LHCN-M2 (cell line): ENCODE measurements at regions not wholly inside any gene's neighbourhood (a gene's known extent, or its start where the extent isn't known, plus 50 kb on each side); places are given as distances from the start of the nearest gene placed in this dataset.
A peak's percentile ranks its signal among the peaks of the same experiment; 100 is the strongest.

ENCODE experiments used
- DNase-seq: peaks from one replicate; pipeline ENCODE4 v3.0.0-alpha.2; 2012; ENCODE audit warnings: low read depth

- DNase-seq, result no peak
These were observed 104.6 kb upstream of the HSD17B12 start for GRCh38 chr11:43575913-43576310.

DNA sequence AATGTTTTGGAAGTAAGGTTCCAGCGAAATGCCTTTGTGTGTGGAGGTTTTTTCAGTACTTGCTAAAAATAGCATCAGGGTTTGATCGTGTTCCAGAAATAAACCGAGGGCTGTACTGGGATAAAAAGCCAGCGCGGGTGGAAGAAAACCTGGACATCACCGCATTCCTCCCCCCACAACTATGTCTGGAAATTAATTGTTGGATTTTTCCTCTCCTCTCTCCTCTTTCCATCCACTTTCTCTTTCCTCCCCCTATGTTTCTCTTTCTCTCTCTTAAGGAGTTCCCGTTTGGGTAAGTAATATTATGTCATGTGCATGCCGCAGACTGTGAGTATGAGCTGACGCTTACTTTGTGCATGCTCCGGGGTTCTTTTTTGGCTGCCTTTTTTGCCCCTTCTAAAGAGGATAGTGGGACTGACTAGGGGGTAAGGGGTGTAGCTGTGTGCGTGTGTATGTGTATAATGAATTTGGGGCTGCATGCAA lies 104.2 kb upstream of the HSD17B12 start:
- no peak for DNase-seq

- peak; percentile 46 for DNase-seq
These were observed 103.6 kb upstream of the HSD17B12 start for GRCh38 chr11:43576803-43577521.

- DNase-seq, result no peak
These were observed 102.8 kb upstream of the HSD17B12 start for GRCh38 chr11:43577566-43578264.

DNA sequence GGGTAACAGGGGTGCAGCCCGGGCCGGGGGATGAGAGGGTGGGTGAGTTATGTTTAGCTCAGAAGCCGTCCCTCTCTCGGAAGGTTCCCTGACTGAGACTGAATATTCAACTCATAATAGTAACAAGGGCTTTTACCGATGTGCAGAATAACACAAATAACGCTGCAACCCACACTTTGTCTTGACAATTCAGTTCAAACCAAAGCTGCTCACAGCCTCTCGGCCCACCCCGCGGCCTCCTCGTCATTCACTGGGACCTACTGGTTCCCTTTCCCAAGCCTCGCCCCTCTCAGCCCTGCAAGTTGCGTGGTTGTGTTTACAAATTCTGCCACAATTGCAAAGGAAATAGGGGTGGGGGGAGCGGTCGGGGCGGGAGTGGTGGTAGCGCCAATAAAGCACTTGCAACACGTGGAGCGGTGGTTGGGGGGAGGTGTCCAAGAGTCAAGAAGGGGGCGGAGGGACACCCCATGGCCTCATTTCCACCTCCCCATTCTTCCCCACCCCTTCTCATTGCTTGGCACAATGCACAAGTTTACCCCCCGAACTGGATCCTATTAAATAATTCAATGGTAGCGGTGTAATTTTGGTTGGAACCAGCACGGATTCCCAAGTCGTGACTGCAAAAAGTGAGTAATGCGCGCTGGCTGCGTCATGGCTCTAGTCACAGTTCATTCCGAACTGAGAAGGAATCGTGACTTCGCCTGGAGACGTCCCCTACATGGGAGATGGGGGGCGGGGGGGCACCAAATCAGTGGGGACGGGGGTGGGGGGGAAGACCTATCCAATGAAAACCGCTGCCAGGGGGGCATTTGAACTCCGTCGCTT lies 102.0 kb upstream of the HSD17B12 start:
- no peak for DNase-seq

DNA sequence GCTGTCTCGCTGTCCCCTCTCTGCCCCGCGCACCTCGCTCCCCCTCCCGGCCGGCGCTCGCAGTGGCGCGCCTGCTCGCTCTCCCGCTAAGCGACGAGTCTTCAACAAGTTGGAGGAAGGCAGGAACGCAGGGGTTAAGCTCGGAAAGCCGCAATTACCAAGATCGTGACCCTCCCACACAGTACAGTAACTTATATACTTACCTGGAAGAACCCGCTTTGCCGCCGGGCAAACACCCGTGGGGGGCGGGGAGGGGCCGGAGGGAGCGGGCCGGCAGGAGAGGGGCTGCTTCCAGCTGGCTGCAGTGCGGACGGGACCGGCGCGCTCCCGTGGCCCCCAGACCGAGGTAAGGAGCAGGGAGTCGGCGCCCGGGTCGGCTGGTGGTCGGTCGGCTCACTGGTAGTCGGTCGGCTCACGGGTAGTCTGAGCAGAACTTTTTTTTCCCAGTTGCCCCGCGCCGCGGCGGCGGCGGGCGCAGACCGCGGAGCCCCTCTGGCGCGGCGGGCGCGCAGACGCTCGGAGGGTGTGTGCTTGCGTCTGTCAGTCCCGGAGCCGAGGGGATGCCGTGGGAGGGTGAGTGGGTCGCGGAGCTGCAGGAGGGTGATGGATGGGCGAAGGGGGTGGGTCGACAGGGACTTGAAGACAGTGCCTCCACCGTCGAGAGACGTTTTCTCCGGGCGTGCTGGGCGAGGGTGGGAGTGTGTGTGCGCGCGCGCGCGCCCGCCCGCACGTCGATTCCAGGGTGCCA lies 101.2 kb upstream of the HSD17B12 start:
- DNase-seq, result no peak

DNA sequence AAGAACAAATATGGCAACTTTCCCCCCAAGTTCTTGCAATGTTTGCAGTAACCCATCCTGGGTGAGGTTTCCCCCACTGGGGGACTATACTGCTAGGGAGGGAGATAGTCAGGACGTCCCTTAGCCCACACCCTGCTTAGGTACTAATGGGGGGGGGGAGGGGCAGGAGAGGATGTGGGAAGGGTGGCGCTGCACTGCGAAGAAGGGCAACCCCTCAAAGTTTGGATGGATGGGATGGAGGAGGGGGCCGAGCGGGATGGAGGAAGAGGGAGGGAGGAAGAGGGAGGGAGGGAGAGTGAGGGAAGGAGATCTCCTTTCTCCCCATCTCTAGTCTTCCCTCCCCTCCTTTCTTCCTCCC lies 100.6 kb upstream of the HSD17B12 start:
- DNase-seq, result no peak

- DNase-seq, result no peak
These were observed 99.7 kb upstream of the HSD17B12 start for GRCh38 chr11:43580735-43581369.

DNA sequence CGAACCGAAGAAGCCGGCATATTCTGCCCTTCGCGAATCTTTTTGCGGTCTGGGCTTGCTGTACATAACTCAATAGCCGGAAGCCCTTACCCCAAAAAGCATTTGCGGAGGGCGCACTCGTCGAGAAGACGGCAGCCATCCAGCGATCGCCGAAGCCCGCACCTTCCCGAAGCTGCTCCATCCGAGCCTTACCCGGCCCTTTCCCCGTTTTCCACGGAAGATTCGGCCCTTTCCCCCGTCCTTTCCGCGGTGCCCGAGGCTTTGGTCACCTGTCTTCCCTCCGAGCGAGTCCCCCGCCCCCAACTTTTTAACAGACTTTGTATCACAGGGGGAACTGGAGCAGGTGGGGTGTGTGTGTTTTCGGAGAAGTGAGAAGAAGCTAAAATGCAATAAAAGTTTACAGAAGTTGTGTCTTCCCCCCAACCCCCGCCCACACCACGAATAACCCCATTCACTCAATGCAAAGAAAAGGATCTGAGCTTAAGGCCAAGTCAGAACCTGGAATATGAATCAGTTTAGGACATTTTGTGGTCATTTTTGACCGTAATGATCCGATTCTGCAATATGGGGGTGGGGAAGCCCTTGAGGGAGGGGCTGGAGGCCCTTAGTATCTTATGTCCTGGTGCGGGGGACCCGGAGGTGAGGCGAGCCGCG lies 99.0 kb upstream of the HSD17B12 start:
- no peak for DNase-seq

- DNase-seq, result no peak
These were observed 98.3 kb upstream of the HSD17B12 start for GRCh38 chr11:43582024-43582862.

GRCh38 chr11:43582863-43583462 lies 97.6 kb upstream of the HSD17B12 start:
- no peak for DNase-seq

DNA sequence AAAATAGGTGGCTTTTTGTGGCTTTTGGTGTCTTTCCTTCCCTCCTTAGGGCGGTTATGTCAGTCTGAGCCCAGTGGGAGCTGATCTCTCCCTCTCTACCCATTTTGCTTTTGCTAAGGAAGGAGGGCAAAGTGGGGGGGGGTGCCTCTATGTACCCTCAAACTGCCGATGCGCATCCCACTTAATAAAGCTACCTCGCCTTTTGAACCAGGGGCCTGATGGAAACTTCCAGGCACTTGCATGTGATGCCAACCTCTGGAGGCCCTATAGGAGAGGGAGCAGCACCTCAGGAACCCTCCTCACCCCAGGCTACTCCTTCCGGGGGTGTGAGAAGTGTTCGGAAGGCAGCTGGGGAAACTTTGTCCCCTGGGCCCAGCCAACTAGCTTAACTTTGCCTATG lies 97.0 kb upstream of the HSD17B12 start:
- DNase-seq, result no peak

DNA sequence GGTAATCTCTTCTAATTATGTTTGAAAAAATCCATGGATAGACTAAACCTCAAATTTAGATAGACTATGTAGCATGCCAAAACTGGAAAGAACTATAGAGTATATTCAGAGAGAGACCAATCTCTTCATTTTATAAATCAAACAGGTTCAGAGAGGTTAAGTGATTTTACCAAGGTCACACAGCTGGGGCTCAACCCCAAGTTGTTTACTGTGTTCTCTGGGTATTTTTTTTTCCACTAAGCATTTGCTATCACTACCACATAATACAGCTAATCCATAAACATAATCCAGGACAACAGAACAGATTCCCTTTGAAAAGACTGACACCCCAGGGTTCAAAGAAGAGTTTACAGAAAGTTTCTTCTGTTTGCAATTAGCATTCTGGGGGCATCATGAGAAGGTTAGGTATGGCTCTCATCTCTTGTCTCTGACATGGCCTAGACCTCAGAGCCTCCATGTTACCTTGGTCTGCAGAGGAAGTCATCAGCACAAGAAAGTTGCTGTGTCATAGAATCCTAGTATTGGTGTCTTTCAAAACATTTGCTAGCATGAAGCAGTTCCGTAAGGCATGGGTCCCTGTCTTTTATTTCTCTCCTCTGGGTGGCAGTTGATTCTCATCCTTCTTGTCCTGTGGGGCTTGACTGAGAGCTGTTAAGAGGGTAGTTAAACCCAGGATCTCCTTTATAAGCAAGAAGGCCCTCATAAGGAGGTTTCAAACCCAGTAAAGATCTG lies 94.5 kb upstream of the HSD17B12 start:
- no peak for DNase-seq

DNA sequence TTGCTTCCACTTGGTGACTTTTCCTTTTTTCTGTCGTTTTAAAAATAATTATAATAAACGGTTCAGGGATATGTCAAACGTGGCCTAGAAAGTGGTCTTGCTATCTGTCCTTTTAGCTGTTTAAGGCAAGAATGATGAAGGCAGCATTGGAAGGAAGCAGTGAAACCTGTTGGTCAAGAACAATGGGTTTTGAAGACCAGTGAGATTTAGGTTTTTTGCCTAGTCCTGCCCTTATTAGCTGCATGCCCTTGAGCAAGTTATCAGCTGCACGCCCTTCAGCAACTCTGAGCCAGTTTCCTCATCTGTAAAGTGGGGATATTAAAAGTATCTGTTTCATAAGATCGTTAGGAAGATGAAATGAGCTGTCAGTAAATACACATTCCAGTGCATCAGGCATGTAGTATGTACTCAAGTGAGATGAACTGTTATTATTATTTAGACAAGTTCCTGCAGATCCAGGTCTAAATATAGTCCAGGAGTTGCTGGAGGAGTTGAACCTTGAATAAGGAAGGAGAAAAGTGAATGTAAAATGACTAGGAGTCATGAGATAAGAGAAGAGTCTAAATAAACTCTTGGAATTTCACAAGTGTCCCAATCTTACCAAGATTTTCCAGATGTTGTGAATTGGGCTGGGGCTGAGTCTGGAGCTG lies 90.8 kb upstream of the HSD17B12 start:
- DNase-seq, result no peak

DNA sequence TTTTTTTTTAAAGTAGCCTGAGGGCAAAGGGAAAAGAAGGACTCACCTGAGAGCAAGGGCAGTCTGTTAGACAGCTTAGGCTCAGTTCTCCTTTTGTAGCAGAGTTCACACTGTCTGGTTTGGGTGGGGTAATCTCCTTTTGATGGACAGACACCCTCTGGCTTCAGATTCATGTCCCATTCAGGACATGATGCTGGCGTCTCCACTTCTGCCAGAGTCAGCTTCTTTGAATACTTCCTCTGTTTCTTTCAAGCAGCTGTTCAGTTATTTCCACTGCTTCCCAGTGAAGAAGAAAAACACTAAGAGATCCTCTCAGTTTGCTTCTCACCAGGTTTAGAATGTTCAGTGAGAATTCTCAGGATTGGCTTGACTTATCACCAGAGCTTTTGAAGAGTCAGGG lies 79.0 kb upstream of the HSD17B12 start:
- no peak for DNase-seq

DNA sequence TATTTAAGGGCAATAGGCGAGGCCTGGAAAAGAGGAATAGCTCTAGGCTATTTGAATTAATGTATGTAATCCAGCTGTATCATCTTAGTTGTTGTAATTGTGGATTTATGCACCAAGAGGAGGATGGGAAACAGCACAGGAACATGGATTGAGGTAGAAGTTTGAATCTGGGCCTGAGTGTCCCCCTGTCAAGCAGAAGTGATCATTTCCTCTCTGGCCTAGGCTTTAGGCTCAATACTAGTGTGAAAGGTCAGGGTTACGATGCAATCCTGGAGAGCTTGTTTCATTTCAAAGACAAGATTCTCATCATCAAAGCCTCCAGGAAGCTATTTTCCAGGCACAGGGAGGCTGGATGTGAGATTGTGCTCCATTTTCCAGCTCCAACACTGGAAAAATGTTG lies 77.9 kb upstream of the HSD17B12 start:
- no peak for DNase-seq

GRCh38 chr11:43614214-43614613 lies 66.3 kb upstream of the HSD17B12 start:
- DNase-seq, result no peak

- no peak for DNase-seq
These were observed 60.6 kb upstream of the HSD17B12 start for GRCh38 chr11:43619863-43620505.
